DND-41 (cell line): ENCODE measurements at regions not wholly inside any gene's neighbourhood (a gene's known extent, or its start where the extent isn't known, plus 50 kb on each side); places are given as distances from the start of the nearest gene placed in this dataset.

Experiments used
- EZH2 ChIP-seq: IDR thresholded peaks from 3 replicates; pipeline ENCODE4 v1.6.1; 2012; ENCODE audit warnings: borderline replicate concordance, low read depth, mild to moderate bottlenecking, moderate library complexity, low read length, inconsistent platforms; ENCODE audit not compliant: severe bottlenecking
- TF ChIP-seq, protein P1 (sequence below): IDR thresholded peaks from 2 replicates; pipeline ENCODE4 v1.5.1; 2012; ENCODE audit warnings: borderline replicate concordance, low read length, moderate library complexity, mild to moderate bottlenecking; ENCODE audit not compliant: poor library complexity, severe bottlenecking; ENCODE audit errors: extremely low read depth

DNA sequence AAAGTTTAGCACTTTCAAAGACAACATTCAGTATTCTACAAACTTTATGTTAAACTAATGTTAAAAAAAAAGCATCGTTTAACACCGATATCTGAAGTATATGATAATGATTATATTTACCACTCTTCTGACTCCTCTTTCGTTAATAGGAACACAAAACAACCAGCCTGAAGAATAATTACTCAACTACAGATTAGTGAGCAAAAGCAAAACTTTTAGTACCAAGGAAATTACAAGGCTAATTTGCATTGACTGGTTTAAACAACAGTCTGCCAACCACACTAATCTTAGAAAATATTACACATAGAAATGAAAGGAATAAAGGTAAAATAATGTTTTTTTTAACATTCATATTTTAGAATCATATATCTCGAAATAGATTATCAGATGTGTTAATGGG is 500.7 kb downstream of the LMO4 start:
- TF ChIP-seq, protein P1, sequence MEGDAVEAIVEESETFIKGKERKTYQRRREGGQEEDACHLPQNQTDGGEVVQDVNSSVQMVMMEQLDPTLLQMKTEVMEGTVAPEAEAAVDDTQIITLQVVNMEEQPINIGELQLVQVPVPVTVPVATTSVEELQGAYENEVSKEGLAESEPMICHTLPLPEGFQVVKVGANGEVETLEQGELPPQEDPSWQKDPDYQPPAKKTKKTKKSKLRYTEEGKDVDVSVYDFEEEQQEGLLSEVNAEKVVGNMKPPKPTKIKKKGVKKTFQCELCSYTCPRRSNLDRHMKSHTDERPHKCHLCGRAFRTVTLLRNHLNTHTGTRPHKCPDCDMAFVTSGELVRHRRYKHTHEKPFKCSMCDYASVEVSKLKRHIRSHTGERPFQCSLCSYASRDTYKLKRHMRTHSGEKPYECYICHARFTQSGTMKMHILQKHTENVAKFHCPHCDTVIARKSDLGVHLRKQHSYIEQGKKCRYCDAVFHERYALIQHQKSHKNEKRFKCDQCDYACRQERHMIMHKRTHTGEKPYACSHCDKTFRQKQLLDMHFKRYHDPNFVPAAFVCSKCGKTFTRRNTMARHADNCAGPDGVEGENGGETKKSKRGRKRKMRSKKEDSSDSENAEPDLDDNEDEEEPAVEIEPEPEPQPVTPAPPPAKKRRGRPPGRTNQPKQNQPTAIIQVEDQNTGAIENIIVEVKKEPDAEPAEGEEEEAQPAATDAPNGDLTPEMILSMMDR, result no peak
- TF ChIP-seq EZH2, result no peak
